ENCODE measurements at regions not wholly inside any gene's neighbourhood (a gene's known extent, or its start where the extent isn't known, plus 50 kb on each side); places are given as distances from the start of the nearest gene placed in this dataset.

- no peak for TF ChIP-seq CHD7 (IDR thresholded peaks at IDR 0.05; ENCODE audit: insufficient replicate concordance, low read length)
- TF ChIP-seq, protein P1, sequence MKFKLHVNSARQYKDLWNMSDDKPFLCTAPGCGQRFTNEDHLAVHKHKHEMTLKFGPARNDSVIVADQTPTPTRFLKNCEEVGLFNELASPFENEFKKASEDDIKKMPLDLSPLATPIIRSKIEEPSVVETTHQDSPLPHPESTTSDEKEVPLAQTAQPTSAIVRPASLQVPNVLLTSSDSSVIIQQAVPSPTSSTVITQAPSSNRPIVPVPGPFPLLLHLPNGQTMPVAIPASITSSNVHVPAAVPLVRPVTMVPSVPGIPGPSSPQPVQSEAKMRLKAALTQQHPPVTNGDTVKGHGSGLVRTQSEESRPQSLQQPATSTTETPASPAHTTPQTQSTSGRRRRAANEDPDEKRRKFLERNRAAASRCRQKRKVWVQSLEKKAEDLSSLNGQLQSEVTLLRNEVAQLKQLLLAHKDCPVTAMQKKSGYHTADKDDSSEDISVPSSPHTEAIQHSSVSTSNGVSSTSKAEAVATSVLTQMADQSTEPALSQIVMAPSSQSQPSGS (IDR thresholded peaks at IDR 0.05; ENCODE audit: low read length) = no peak
These were observed 69.8 kb upstream of the DNAH14 start (continued) for GRCh38 chr1:224859651-224860050.
